ENCODE measurements at regions not wholly inside any gene's neighbourhood (a gene's known extent, or its start where the extent isn't known, plus 50 kb on each side); places are given as distances from the start of the nearest gene placed in this dataset.

DNA sequence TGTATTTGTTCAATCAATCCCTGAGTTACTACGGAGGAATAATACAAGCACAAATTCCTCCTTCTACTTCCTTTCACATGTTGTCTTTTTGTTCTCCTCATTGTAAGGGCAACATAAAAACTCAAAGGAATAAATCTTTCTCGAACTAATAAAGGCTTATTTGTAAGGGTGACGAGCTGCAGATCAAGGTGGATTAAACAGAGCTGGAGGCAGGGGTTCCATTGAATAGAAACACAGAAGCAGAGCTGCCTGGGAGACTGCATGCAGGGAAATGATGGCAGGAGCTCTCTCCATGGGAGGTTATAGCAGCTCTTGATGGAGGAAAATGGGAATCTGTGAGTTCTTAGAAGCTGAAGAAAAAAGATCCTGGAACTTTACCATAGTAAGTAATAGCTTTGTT lies 160.2 kb downstream of the CYYR1 start:
- DNase-seq (ENCODE audit: low spot score), result no peak
- Histone ChIP-seq H3K4me3 (ENCODE audit: low read depth, low read length, poor library complexity, severe bottlenecking) (no peak overlapping the region), H3K9me3 (ENCODE audit: low read length) (no peaks in the 10 kb centered on the region), H3K4me2 (ENCODE audit: low read length) (no peak overlapping the region), H3K79me2 (ENCODE audit: insufficient read depth, low read depth, low read length) (no peaks in the 10 kb centered on the region), H3K36me3 (ENCODE audit: insufficient read depth, low read length) (no peaks in the 10 kb centered on the region), H3K4me1 (ENCODE audit: insufficient read depth, low read length, poor library complexity, severe bottlenecking) (no peaks in the 10 kb centered on the region), H3K9me2 (ENCODE audit: insufficient read depth, low read length) (no peaks in the 10 kb centered on the region), H2AFZ (ENCODE audit: low read length) (no peak overlapping the region), H3K27ac (ENCODE audit: low read depth, low read length, poor library complexity, severe bottlenecking) (no peak overlapping the region), H4K20me1 (ENCODE audit: insufficient read depth, low read length) (no peaks in the 10 kb centered on the region)
- intact Hi-C loops (cut with micrococcal nuclease; ENCODE audit: unreplicated experiment), result no loop called here
- TF ChIP-seq EZH2phosphoT487 (IDR thresholded peaks at IDR 0.05; ENCODE audit: borderline replicate concordance, low read depth, low read length), result no peak
- TF ChIP-seq, protein P1, sequence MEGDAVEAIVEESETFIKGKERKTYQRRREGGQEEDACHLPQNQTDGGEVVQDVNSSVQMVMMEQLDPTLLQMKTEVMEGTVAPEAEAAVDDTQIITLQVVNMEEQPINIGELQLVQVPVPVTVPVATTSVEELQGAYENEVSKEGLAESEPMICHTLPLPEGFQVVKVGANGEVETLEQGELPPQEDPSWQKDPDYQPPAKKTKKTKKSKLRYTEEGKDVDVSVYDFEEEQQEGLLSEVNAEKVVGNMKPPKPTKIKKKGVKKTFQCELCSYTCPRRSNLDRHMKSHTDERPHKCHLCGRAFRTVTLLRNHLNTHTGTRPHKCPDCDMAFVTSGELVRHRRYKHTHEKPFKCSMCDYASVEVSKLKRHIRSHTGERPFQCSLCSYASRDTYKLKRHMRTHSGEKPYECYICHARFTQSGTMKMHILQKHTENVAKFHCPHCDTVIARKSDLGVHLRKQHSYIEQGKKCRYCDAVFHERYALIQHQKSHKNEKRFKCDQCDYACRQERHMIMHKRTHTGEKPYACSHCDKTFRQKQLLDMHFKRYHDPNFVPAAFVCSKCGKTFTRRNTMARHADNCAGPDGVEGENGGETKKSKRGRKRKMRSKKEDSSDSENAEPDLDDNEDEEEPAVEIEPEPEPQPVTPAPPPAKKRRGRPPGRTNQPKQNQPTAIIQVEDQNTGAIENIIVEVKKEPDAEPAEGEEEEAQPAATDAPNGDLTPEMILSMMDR (conservative IDR thresholded peaks at IDR 0.05; ENCODE audit: low read length), result no peak
- no TSS peak for BruUV-seq (replicated peaks)
- CTCF ChIA-PET (ENCODE audit: unreplicated experiment), result no interaction called here
- POLR2A ChIA-PET, result interaction anchor here (1.4 kb wide), 1 partner anchor 42 kb away, joined by 3 read pairs; no protein-coding TSS in a partner anchor

DNA sequence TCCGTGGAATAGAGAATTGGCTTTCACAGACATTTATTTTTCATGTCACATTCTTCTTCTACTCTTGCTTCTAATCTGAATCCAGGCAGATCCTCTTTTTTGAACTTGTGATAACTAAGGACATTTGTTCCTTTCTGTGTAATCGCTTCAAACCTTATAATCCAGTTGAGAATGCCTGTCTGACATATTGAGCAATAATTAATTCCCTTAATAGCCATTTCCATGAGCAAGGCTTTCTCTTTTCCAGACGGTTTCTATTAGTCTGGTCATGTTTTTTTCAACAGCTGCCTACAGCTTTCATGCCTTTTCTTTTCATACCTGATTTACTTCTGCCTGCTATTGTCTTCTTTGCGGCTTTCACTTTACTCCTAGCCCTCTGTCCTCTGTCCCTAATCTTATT lies 163.4 kb downstream of the CYYR1 start:
- no TSS peak for BruUV-seq (replicated peaks)
- Histone ChIP-seq H3K9me3 (ENCODE audit: low read length) (no peaks in the 10 kb centered on the region), H4K20me1 (ENCODE audit: insufficient read depth, low read length) (no peaks in the 10 kb centered on the region), H3K36me3 (ENCODE audit: insufficient read depth, low read length) (no peaks in the 10 kb centered on the region), H3K4me2 (ENCODE audit: low read length) (no peak overlapping the region), H3K79me2 (ENCODE audit: insufficient read depth, low read depth, low read length) (no peaks in the 10 kb centered on the region), H3K27ac (ENCODE audit: low read depth, low read length, poor library complexity, severe bottlenecking) (no peak overlapping the region), H3K9me2 (ENCODE audit: insufficient read depth, low read length) (no peaks in the 10 kb centered on the region), H3K4me3 (ENCODE audit: low read depth, low read length, poor library complexity, severe bottlenecking) (no peak overlapping the region), H2AFZ (ENCODE audit: low read length) (no peak overlapping the region), H3K4me1 (ENCODE audit: insufficient read depth, low read length, poor library complexity, severe bottlenecking) (no peaks in the 10 kb centered on the region)
- ChIA-PET POLR2A (no interaction called here), CTCF (ENCODE audit: unreplicated experiment) (no interaction called here)
- intact Hi-C loops (cut with micrococcal nuclease; ENCODE audit: unreplicated experiment), result no loop called here
- TF ChIP-seq EZH2phosphoT487 (IDR thresholded peaks at IDR 0.05; ENCODE audit: borderline replicate concordance, low read depth, low read length), result no peak
- TF ChIP-seq, protein P1 (conservative IDR thresholded peaks at IDR 0.05; ENCODE audit: low read length), result no peak
- DNase-seq (ENCODE audit: low spot score), result no peak

DNA sequence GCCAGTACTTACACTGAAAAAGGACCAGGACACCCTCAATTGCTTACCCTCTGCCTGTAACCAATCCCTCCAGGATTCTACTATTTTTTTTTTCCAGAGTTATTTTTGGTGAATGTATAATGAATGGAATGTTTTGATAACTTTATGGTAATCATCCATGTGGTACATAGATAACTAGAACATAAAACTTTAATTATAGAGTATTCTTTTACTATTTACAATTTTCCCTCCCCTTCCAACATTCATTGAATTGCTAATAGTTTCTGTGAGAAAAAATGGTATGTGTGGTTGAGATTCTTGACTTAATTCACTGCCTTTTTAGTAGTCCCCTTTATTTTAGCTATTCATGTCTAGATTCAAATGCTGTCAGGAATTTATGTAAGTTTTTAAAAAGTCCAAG lies 164.6 kb downstream of the CYYR1 start:
- no TSS peak for BruUV-seq (replicated peaks)
- Histone ChIP-seq H3K4me2 (ENCODE audit: low read length) (no peak overlapping the region), H3K9me2 (ENCODE audit: insufficient read depth, low read length) (no peaks in the 10 kb centered on the region), H3K36me3 (ENCODE audit: insufficient read depth, low read length) (no peaks in the 10 kb centered on the region), H4K20me1 (ENCODE audit: insufficient read depth, low read length) (no peaks in the 10 kb centered on the region), H2AFZ (ENCODE audit: low read length) (no peak overlapping the region), H3K9me3 (ENCODE audit: low read length) (no peaks in the 10 kb centered on the region), H3K4me1 (ENCODE audit: insufficient read depth, low read length, poor library complexity, severe bottlenecking) (no peaks in the 10 kb centered on the region), H3K4me3 (ENCODE audit: low read depth, low read length, poor library complexity, severe bottlenecking) (no peak overlapping the region), H3K79me2 (ENCODE audit: insufficient read depth, low read depth, low read length) (no peaks in the 10 kb centered on the region), H3K27ac (ENCODE audit: low read depth, low read length, poor library complexity, severe bottlenecking) (no peak overlapping the region)
- ChIA-PET POLR2A (no interaction called here), CTCF (ENCODE audit: unreplicated experiment) (no interaction called here)
- intact Hi-C loops (cut with micrococcal nuclease; ENCODE audit: unreplicated experiment), result no loop called here
- DNase-seq (ENCODE audit: low spot score), result no peak
- TF ChIP-seq EZH2phosphoT487 (IDR thresholded peaks at IDR 0.05; ENCODE audit: borderline replicate concordance, low read depth, low read length), result no peak
- TF ChIP-seq, protein P1 (conservative IDR thresholded peaks at IDR 0.05; ENCODE audit: low read length), result no peak
